ENCODE measurements at regions not wholly inside any gene's neighbourhood (a gene's known extent, or its start where the extent isn't known, plus 50 kb on each side); places are given as distances from the start of the nearest gene placed in this dataset.

DNA sequence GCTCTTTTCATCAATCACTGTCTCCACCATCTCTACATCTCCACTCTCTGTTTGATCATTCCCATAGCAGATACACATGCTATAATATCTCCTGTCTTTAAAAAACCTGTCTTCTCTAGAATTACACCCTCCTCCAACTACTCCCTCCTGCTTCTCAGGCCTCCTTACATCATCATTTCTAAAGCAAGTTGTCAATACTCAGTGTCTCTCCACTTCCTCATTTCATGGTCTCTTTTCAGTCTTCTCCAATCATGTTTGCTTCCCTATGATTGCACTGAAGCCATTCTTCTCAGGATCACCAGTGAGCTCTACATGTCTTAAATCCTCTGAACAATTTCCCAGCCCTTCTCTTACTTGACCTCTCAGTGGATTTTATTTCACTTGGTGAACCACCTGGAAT is 87.0 kb upstream of the ZNF280D start:
- TF ChIP-seq, protein P1, sequence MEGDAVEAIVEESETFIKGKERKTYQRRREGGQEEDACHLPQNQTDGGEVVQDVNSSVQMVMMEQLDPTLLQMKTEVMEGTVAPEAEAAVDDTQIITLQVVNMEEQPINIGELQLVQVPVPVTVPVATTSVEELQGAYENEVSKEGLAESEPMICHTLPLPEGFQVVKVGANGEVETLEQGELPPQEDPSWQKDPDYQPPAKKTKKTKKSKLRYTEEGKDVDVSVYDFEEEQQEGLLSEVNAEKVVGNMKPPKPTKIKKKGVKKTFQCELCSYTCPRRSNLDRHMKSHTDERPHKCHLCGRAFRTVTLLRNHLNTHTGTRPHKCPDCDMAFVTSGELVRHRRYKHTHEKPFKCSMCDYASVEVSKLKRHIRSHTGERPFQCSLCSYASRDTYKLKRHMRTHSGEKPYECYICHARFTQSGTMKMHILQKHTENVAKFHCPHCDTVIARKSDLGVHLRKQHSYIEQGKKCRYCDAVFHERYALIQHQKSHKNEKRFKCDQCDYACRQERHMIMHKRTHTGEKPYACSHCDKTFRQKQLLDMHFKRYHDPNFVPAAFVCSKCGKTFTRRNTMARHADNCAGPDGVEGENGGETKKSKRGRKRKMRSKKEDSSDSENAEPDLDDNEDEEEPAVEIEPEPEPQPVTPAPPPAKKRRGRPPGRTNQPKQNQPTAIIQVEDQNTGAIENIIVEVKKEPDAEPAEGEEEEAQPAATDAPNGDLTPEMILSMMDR (IDR thresholded peaks at IDR 0.05; ENCODE audit: low read depth, low read length, poor library complexity, severe bottlenecking) = no peak
- TF ChIP-seq EZH2phosphoT487 (IDR thresholded peaks at IDR 0.05; ENCODE audit: borderline replicate concordance, low read length) = no peak
